ENCODE measurements at regions not wholly inside any gene's neighbourhood (a gene's known extent, or its start where the extent isn't known, plus 50 kb on each side); places are given as distances from the start of the nearest gene placed in this dataset.

- no peak for TF ChIP-seq CTCF (conservative IDR thresholded peaks at IDR 0.05)
- H3K27ac Mint-ChIP-seq = no peak overlapping the region
These were observed 70.4 kb downstream of the RCN1 start for GRCh38 chr11:32161293-32161692.

GRCh38 chr11:32162351-32162750 lies 71.5 kb downstream of the RCN1 start:
- no peak overlapping the region for H3K4me3 Mint-ChIP-seq
- H3K9me3 Mint-ChIP-seq = no peaks in the 10 kb centered on the region
- no peak for DNase-seq (ENCODE audit: extremely low spot score, unreplicated experiment)
- peaks cover 7% of the 10 kb centered on the region for H3K27me3 Mint-ChIP-seq
- no peak for TF ChIP-seq CTCF (conservative IDR thresholded peaks at IDR 0.05)
- H3K27ac Mint-ChIP-seq = no peak overlapping the region
- H3K4me1 Mint-ChIP-seq (ENCODE audit: unreplicated experiment) = no peaks in the 10 kb centered on the region
- H3K36me3 Mint-ChIP-seq = no peaks in the 10 kb centered on the region

More at GRCh38 chr11:32161293-32161692, 70.4 kb downstream of the RCN1 start:
- H3K27me3 Mint-ChIP-seq = peaks cover 7% of the 10 kb centered on the region
- no peak overlapping the region for H3K4me3 Mint-ChIP-seq
- DNase-seq (ENCODE audit: extremely low spot score, unreplicated experiment) = no peak
- H3K9me3 Mint-ChIP-seq = no peaks in the 10 kb centered on the region
- no peaks in the 10 kb centered on the region for H3K4me1 Mint-ChIP-seq (ENCODE audit: unreplicated experiment)
- H3K36me3 Mint-ChIP-seq = no peaks in the 10 kb centered on the region

- no peak for TF ChIP-seq CTCF (conservative IDR thresholded peaks at IDR 0.05)
- Mint-ChIP-seq H3K4me3 (no peak overlapping the region), H3K4me1 (ENCODE audit: unreplicated experiment) (no peaks in the 10 kb centered on the region), H3K27ac (no peak overlapping the region), H3K36me3 (no peaks in the 10 kb centered on the region), H3K9me3 (no peaks in the 10 kb centered on the region), H3K27me3 (peaks cover 7% of the 10 kb centered on the region)
- DNase-seq (ENCODE audit: extremely low spot score, unreplicated experiment) = no peak
These were observed 72.0 kb downstream of the RCN1 start for GRCh38 chr11:32162906-32163305.

- Mint-ChIP-seq H3K4me1 (ENCODE audit: unreplicated experiment) (no peaks in the 10 kb centered on the region), H3K27me3 (peaks cover 7% of the 10 kb centered on the region)
These were observed 72.7 kb downstream of the RCN1 start for GRCh38 chr11:32163557-32163956.

GRCh38 chr11:32164836-32165235 lies 74.0 kb downstream of the RCN1 start:
- no peak for DNase-seq (ENCODE audit: extremely low spot score, unreplicated experiment)

More at GRCh38 chr11:32163557-32163956, 72.7 kb downstream of the RCN1 start:
- H3K27ac Mint-ChIP-seq = no peak overlapping the region
- no peaks in the 10 kb centered on the region for H3K36me3 Mint-ChIP-seq
- TF ChIP-seq CTCF (conservative IDR thresholded peaks at IDR 0.05) = no peak
- no peak overlapping the region for H3K4me3 Mint-ChIP-seq
- H3K9me3 Mint-ChIP-seq = no peaks in the 10 kb centered on the region
- no peak for DNase-seq (ENCODE audit: extremely low spot score, unreplicated experiment)

More at GRCh38 chr11:32164836-32165235, 74.0 kb downstream of the RCN1 start:
- Mint-ChIP-seq H3K27me3 (peaks cover 7% of the 10 kb centered on the region), H3K4me3 (no peak overlapping the region), H3K36me3 (no peaks in the 10 kb centered on the region), H3K27ac (no peak overlapping the region), H3K9me3 (no peaks in the 10 kb centered on the region), H3K4me1 (ENCODE audit: unreplicated experiment) (no peaks in the 10 kb centered on the region)
- TF ChIP-seq CTCF (conservative IDR thresholded peaks at IDR 0.05) = no peak
